ENCODE measurements at regions not wholly inside any gene's neighbourhood (a gene's known extent, or its start where the extent isn't known, plus 50 kb on each side); places are given as distances from the start of the nearest gene placed in this dataset.

- H3K4me3 ChIP-seq, result no peak overlapping the region
Measured at GRCh38 chr22:44616882-44617655, 84.9 kb upstream of the PRR5 start.

DNA sequence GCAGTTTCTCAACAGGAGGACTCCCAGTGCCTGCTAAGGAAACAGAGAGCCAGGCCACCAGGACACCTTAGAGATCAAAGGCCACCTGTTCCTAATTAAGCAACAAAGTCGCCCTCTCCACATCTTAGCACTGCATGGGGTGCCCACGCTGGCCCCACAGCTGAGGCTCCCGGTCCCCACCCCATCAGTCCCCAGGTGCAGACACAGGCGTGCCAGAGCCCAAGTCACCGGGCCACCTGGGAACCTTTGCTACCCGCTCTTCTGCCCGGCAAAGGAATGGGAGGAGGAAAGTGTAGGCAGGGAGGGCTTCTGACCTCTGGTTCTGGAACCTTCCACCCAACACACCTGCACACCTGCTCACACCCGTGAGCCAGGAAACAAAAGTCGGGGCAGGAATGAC lies 85.5 kb upstream of the PRR5 start:
- Histone ChIP-seq H3K27ac (no peak overlapping the region), H3K4me3 (no peak overlapping the region)

More at GRCh38 chr22:44616882-44617655, 84.9 kb upstream of the PRR5 start:
- no peak overlapping the region for H3K27ac ChIP-seq

DNA sequence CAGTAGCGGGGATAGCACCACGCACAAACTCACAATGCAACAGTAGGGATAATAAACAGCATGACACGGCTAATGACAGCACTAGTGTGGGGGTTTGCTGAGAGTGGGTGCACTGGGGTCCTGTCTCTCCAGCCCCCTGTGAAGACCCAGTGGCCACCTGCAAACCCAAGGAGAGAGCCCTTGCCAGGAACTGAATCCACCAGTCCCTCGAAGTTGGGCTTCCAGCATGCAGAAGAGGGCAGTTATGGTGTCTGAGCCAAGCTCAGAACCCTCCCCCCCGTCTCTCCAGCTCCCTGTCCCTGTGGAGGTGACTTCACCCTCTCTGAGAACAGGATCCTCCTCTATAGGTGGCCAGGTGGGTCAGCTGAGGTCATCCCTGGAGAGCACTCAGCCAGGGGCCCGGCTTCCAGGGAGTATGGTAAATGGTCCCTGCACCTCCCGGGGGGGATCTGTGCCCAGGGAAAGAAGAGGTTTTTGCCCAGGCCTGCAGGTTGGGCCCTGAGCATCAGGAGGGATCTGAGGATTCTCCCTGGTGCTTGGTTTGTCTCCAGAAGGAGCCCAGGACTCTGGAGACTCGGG lies 86.3 kb upstream of the PRR5 start:
- Histone ChIP-seq H3K27ac (no peak overlapping the region), H3K4me3 (no peak overlapping the region)

DNA sequence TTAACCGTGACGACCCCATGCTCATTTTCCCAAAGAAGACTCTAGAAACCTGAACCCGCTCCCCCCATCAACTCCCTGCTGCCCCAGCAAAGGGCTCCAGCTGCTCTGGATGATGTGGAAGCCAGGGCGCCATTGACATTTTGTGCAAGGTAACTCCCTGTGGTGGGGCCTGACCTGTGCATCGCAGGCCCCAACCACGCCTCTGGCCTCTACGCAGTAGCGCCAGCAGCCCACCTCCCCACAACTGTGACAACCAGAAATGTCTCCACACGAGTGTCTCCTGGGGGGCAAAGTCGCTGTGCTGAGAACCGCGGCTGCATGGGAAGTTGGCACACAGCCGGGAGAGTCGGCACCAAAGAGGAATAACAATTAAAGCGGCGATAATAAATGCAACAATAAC lies 86.9 kb upstream of the PRR5 start:
- Histone ChIP-seq H3K27ac (no peak overlapping the region), H3K4me3 (no peak overlapping the region)

GRCh38 chr22:44613196-44613595 lies 88.8 kb upstream of the PRR5 start:
- H3K4me3 ChIP-seq, result no peak overlapping the region
- no peak overlapping the region for H3K27ac ChIP-seq

DNA sequence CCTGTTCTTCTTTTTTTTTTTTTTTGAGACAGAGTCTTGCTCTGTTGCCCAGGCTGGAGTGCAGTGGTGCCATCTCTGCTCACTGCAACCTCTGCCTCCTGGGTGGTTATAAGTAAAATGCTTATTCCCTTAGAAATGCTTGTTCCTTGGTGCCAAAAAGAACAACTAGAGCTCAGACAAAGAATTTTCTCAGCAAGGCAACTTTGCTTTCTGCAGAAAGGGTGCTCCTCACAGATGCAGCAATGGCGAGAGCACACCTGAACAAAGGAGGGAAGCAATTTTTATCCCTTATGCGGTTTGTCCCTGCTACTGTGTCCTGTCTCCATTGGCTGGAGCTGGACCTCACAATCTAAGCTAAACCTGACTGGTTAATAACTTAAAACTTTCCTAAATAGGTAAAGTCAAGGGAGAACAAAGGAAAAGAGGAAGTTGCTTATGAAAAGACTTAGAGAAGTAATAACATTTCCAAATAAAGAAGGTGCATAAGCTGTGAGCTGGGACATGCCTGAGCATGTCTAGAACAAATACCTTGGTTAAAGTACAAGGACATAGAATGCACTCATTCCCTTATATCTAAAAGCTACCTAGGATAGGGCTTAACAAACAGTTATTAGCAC lies 90.0 kb upstream of the PRR5 start:
- Histone ChIP-seq H3K4me3 (no peak overlapping the region), H3K27ac (no peak overlapping the region)

- H3K4me3 ChIP-seq, result no peak overlapping the region
- no peak overlapping the region for H3K27ac ChIP-seq
Measured at GRCh38 chr22:44610071-44610470, 91.9 kb upstream of the PRR5 start.

DNA sequence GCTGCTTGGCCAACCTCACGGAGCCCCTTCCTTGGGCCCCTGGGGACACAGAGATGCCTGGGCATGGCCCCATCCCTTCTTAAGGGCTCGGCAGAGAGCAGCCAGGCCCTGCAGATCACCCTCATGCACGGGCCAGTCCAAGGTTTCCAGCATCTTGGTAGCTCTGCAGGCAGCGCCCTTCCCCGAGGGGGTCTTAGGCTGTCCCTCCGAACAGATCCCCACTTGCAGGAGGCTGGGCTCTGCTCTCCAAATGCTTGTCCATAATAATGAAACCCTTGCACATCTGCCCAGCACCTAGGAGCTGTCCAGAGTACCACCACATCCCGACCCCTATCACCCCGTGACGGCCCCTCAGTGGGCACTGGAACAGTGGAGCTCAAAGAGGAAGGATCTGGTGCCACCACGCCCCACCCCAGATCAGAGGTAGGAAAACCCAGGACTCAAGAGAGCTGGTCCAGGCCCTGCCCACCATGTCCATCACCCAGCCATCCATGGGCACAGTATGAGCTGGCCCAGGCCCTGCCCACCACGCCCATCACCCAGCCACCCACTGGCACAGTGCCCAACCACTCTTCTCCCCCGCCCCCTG lies 92.5 kb upstream of the PRR5 start:
- no peak overlapping the region for H3K4me3 ChIP-seq
- H3K27ac ChIP-seq, result no peak overlapping the region

DNA sequence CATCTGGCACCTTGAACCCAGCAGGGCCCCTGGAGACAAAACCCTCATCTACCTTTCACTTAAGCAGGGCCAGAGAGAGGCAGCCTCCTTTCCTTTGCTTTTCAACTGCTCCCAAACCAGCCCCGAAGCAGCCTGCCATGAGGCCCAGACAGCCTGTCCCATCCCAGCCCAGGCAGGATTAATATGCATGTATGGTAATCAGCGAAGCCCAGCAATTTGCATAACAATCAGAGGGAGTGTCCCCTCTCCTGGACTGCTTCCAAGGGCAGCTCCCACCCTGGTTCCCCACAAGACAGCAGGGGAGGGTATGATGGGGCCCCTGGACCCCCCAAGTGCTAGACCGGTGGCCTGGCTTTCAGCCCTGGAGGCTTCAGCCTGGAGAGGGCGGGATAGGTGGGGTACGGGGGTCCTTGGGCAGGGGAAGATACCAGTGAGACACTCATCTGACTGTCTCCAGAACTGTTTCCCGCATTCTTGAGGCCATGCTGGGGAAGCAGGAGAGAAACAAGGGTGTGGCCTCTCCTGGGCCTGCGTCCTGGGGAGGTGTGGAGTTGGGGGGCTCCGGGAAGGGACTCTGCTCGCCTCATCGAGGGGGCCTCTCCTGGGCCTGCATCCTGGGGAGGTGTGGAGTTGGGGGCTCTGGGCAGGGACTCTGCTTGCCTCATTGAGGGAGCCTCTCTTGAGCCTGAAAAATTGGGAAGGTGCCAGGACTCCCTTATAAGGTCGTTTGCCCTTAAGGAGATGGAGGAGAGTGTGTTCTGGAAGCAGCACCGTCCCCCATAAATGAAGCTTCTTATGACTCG lies 93.2 kb upstream of the PRR5 start:
- no peak overlapping the region for H3K4me3 ChIP-seq
- no peak overlapping the region for H3K27ac ChIP-seq

DNA sequence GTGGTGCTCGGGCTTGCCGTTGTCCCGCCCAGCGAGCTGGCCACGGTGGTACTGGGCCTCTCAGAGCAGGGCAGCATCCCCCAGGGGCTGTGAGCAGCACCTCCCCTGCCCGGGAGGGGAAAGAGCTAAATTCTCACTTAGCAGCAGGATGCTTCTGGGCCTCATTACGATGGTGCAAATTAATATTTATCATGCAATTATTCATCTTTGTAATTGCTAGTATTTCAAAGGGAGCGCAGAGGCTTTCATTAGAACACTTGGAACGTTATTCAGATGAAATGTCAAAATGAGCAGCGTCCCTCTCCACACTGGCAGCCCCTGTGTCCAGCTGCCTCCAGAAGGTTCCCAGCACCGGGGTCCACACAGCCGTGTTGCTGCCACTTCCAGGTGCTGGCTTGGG lies 95.9 kb upstream of the PRR5 start:
- H3K27ac ChIP-seq, result no peak overlapping the region
- no peak overlapping the region for H3K4me3 ChIP-seq

DNA sequence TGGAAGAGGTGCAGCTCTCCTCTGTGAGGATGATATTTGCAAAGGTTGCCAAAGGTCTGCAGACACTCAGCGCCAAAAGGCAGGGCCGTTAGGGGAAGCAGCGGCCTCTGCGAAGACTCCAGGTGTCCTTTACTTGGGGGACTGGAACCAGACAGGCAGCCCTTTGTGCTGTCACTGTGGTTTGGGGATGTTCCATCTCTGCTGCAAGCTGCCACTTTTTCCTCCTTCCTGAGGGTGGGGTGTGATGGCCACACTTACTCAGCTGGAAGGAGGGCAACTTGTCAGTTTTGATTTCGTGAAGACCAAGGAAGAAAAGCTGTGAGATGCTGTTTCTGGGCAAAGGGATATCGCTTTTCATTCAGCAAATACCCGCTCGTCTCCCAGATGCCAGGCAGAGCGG lies 96.5 kb upstream of the PRR5 start:
- Histone ChIP-seq H3K27ac (no peak overlapping the region), H3K4me3 (no peak overlapping the region)

- no peak overlapping the region for H3K27ac ChIP-seq
- H3K4me3 ChIP-seq, result no peak overlapping the region
Measured at GRCh38 chr22:44604991-44605390, 97.0 kb upstream of the PRR5 start.

DNA sequence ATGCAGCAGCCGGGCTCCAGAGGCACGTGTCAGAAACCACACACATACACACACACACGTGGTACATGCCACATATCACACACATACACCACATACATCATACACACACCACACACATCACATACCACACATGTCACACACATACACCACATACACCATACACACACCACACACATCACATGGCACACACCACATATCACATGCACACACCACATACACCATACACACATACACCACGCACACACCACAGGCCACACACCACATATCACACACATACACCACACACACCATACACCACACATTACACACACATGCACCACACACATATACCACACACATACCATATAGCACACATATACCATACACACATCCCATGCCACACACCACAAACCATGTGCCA lies 97.5 kb upstream of the PRR5 start:
- no peak overlapping the region for H3K4me3 ChIP-seq
- no peak overlapping the region for H3K27ac ChIP-seq

GRCh38 chr22:44603767-44604166 lies 98.2 kb upstream of the PRR5 start:
- H3K4me3 ChIP-seq, result no peak overlapping the region
- H3K27ac ChIP-seq, result no peak overlapping the region

DNA sequence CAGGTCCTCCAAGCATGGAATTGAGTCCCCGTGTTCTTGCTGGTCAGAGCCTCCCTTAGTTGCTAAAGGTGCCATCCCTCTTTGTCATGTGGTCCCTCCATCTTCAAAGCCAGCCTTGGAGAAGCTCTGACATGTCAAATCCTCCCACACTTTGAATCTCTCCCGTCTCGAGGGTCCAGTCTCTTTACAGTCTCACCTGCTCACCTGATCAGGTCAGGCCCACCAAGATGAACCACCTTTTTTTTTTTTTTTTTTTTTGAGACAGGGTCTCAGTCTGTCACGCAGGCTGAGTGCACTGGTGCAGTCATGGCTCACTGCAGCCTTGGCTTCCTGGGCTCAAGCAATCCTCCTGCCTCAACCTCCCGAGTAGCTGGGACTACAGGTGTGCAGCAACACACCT lies 100.3 kb upstream of the PRR5 start:
- Histone ChIP-seq H3K4me3 (no peak overlapping the region), H3K27ac (no peak overlapping the region)

DNA sequence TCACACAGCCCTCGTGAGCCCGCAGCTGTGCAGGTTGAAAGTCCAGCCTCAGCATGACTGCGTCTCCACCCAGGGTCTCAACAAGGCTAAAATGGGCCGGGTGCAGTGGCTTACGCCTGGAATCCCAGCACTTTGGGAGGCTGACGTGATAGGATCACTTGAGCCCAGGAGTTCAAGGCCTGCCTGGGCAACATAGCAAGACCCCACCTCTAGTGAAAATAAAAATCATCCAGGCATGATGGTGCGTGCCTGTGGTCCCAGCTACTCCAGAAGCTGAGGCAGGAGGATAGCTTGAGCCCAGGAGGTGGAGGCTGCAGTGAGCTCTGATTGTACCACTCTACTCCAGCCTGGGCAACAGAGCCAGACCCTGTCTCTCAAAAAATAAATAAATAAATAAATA lies 100.8 kb upstream of the PRR5 start:
- no peak overlapping the region for H3K4me3 ChIP-seq
- H3K27ac ChIP-seq, result no peak overlapping the region

GRCh38 chr22:44600207-44600785 lies 101.7 kb upstream of the PRR5 start:
- no peak overlapping the region for H3K27ac ChIP-seq
- H3K4me3 ChIP-seq, result no peak overlapping the region

- no peak overlapping the region for H3K27ac ChIP-seq
- no peak overlapping the region for H3K4me3 ChIP-seq
Measured at GRCh38 chr22:44599500-44600140, 101.6 kb upstream of the RTL6 start.

DNA sequence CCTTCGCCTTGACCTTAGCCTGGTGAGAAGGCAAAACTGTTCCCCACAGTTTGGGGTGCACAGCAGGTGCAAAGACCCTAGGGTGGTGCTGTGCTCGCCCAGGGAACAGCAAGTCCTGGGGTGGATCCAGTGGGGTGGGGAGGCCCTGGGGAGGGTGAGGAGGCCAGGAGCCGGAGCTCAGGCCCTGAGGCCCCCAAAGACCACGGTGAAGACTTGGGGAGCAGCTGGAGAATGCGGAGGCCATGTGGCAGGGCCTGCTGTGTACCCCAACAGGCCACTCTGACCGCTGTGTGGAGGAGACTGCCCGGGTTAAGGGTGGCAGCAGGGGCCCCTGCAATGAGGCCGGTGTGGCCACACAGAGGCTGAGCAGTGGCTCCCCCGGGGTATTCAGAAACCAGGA lies 101.1 kb upstream of the RTL6 start:
- Histone ChIP-seq H3K27ac (no peak overlapping the region), H3K4me3 (no peak overlapping the region)

Measured in skin epidermis (tissue), 12 donors.